ENCODE measurements at regions not wholly inside any gene's neighbourhood (a gene's known extent, or its start where the extent isn't known, plus 50 kb on each side); places are given as distances from the start of the nearest gene placed in this dataset.

DNA sequence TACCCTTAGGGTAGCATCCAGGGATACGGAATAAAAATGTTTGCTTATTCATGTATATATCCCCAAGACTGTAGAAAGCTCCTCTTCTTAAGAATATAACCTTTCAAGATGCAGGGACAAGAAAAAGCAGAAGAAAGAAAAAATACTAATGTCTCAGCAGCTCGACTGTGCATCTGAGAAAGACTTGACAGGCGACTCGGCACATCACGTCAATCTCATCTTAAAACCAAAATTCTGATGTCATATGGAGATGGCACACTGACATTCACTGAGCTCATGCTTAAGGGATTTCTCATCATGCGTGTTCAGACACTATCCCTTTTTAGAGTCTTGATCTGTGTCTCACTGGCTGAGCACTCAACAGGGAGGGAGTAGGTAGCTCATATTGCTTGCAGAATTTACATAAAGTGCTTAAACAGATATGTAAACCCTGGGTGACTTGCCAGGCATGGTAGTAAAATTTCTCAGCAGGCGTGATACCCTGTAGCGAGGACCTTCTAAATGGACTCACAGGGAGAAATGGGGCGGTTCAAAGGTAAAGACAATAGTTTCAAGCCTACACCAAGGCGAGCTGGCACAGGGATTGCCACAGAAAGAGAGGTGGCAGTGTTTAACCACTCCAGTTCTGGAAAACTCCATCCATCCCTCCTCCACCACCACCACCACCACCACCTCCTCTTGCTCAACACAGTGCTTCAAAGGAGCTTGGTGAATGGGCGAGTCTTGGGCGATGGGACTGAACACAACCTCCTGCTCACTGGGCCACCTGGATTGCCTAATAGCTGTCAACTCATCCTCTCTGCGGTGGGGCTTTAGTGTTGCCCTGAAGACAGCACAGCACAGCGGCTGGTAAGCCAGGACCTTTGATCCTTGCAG, 330.5 kb downstream of the TFAP2A start:
- H3K9me3 ChIP-seq: no peaks in the 10 kb centered on the region
- H3K27me3 ChIP-seq: no peaks in the 10 kb centered on the region
- intact Hi-C loops (cut with DNase I): no loop called here
- TF ChIP-seq CTCF (IDR thresholded peaks at IDR 0.05) (no peak), POLR2A (IDR thresholded peaks at IDR 0.05) (no peak)
- no peaks in the 10 kb centered on the region for H3K4me1 ChIP-seq
- no peak overlapping the region for H3K4me3 ChIP-seq (replicated peaks in 1 of 3)
- no peak overlapping the region for H3K27ac ChIP-seq
- WGBS, 2 donors: 86 to 87% methylated on average over 14 of the region's 14 CpGs
- H3K36me3 ChIP-seq: no peaks in the 10 kb centered on the region
- DNase-seq: no peak

DNA sequence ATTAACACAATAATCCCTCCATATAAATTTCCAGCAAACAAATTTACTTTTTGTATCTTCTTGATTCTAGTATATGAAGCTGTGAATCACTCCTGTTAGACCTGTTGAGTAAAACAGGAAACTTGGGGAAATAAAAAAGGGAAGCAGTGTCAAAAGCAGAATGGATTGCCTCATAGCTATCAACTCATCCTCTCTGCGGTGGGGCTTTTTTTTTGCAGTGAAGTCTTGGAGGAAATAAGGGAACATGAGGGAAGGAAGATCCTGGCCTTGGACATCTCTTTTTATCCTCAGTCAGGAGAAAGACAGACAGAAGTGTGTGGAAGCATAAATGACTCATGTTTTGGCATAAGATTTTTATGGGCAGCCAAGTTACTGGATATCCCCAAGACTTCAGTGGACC, 332.5 kb downstream of the TFAP2A start:
- no peak overlapping the region for H3K27ac ChIP-seq
- 58 to 84% methylated on average over 1 of the region's 1 CpG for WGBS, 2 donors
- H3K27me3 ChIP-seq: no peaks in the 10 kb centered on the region
- H3K36me3 ChIP-seq: no peaks in the 10 kb centered on the region
- H3K4me1 ChIP-seq: no peaks in the 10 kb centered on the region
- no peaks in the 10 kb centered on the region for H3K9me3 ChIP-seq
- intact Hi-C loops (cut with DNase I): no loop called here
- no peak for TF ChIP-seq CTCF (IDR thresholded peaks at IDR 0.05)
- no peak for TF ChIP-seq POLR2A (IDR thresholded peaks at IDR 0.05)
- no peak for DNase-seq
- H3K4me3 ChIP-seq (replicated peaks in 1 of 3): no peak overlapping the region

DNA sequence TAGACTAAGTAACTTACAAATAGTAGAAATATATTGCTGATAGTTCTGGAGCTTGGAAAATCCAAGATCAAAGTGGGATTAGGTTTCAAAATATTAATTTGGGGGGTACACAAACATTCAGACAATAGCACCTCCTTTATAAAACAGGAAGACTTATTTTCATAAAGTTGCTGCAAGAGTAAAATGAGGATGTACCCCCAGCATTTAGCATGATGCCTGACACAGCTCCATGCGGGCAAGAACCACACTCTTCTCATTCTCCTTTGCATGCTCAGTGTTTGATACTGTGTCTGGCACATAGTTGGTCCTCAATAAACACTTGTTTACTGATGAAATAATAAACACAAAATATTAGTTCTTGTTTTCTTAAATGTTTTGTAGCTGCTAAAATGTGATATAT, 332.9 kb downstream of the TFAP2A start:
- H3K36me3 ChIP-seq: no peaks in the 10 kb centered on the region
- intact Hi-C loops (cut with DNase I): no loop called here
- H3K9me3 ChIP-seq: no peaks in the 10 kb centered on the region
- no peak for DNase-seq
- H3K4me3 ChIP-seq (replicated peaks in 1 of 3): no peak overlapping the region
- no peak overlapping the region for H3K27ac ChIP-seq
- H3K27me3 ChIP-seq: no peaks in the 10 kb centered on the region
- TF ChIP-seq CTCF (IDR thresholded peaks at IDR 0.05) (no peak), POLR2A (IDR thresholded peaks at IDR 0.05) (no peak)
- WGBS, 2 donors: 96 to 97% methylated on average over 1 of the region's 1 CpG
- no peaks in the 10 kb centered on the region for H3K4me1 ChIP-seq

- Histone ChIP-seq H3K4me1 (no peaks in the 10 kb centered on the region), H3K27ac (no peak overlapping the region), H3K9me3 (no peaks in the 10 kb centered on the region), H3K27me3 (no peaks in the 10 kb centered on the region), H3K36me3 (no peaks in the 10 kb centered on the region), H3K4me3 (replicated peaks in 1 of 3) (no peak overlapping the region)
- TF ChIP-seq CTCF (IDR thresholded peaks at IDR 0.05): no peak
- TF ChIP-seq POLR2A (IDR thresholded peaks at IDR 0.05): no peak
- DNase-seq: no peak
- 92 to 93% methylated on average over 6 of the region's 6 CpGs for WGBS, 2 donors
- intact Hi-C loops (cut with DNase I): no loop called here
Observed at GRCh38 chr6:10081075-10081474, 333.8 kb downstream of the TFAP2A start.

- Histone ChIP-seq H3K27me3 (no peaks in the 10 kb centered on the region), H3K9me3 (no peaks in the 10 kb centered on the region), H3K4me1 (no peaks in the 10 kb centered on the region), H3K4me3 (replicated peaks in 1 of 3) (no peak overlapping the region), H3K36me3 (no peaks in the 10 kb centered on the region), H3K27ac (no peak overlapping the region)
- 98 to 100% methylated on average over 4 of the region's 4 CpGs for WGBS, 2 donors
- no peak for DNase-seq
- intact Hi-C loops (cut with DNase I): no loop called here
- TF ChIP-seq POLR2A (IDR thresholded peaks at IDR 0.05) (no peak), CTCF (IDR thresholded peaks at IDR 0.05) (no peak)
Observed at GRCh38 chr6:10080561-10080960, 334.3 kb downstream of the TFAP2A start.
